Caco-2 (cell line): ENCODE measurements at regions not wholly inside any gene's neighbourhood (a gene's known extent, or its start where the extent isn't known, plus 50 kb on each side); places are given as distances from the start of the nearest gene placed in this dataset.

Experiments used
- BruUV-seq: library from RNA; stranded (reverse); fragments of 400-500 nt; replicated peaks from 2 replicates; lab custom pipeline; 2021; lab: Mats Ljungman, UMichigan
- CTCF ChIA-PET: fragments of 300-600 bp; sonication (Branson Sonifier 250); formaldehyde crosslinking; loops from one replicate; lab custom pipeline; 2022; ENCODE audit warnings: antibody characterized with exemption; lab: Charles Lee
- POLR2A ChIA-PET: fragments of 300-600 bp; sonication (Branson Sonifier 250); formaldehyde crosslinking; loops from one replicate; lab custom pipeline; 2022; ENCODE audit warnings: antibody characterized with exemption; lab: Charles Lee
- DNase-seq, 2 experiments: peaks; one replicate each; pipeline versions ENCODE4 v3.0.0 to v3.0.0-alpha.2; 2020 to 2022
- H3K27me3 ChIP-seq: replicated peaks from 2 replicates; pipeline ENCODE4 v1.6.0; 2011; ENCODE audit warnings: low read length; ENCODE audit not compliant: control insufficient read depth, insufficient read depth
- H3K36me3 ChIP-seq: 2 replicates; pipeline ENCODE4 v1.5.1; 2011; ENCODE audit warnings: low read length; ENCODE audit not compliant: control insufficient read depth, insufficient read depth
- H3K4me1 ChIP-seq: fragments of 250-450 bp; sonication (Bioruptor Pico); 2 replicates; pipeline ENCODE4 v1.5.1; 2020; ENCODE audit warnings: mild to moderate bottlenecking
- H3K4me3 ChIP-seq: 2 replicates; pipeline ENCODE4 v1.5.1; 2011; ENCODE audit warnings: low read depth, mild to moderate bottlenecking, control low read depth, low read length
- H3K9me3 ChIP-seq: fragments of 250-450 bp; sonication (Bioruptor Pico); 2 replicates; pipeline ENCODE4 v1.5.1; 2020; ENCODE audit warnings: mild to moderate bottlenecking, moderate library complexity
- H3K27ac Mint-ChIP-seq: one replicate; pipeline ENCODE4 v1.8.0; 2022; ENCODE audit warnings: mixed read lengths; ENCODE audit not compliant: unreplicated experiment
- H3K27me3 Mint-ChIP-seq: one replicate; pipeline ENCODE4 v1.8.0; 2022; ENCODE audit warnings: mixed read lengths; ENCODE audit not compliant: insufficient read depth, unreplicated experiment
- H3K36me3 Mint-ChIP-seq: one replicate; pipeline ENCODE4 v1.8.0; 2022; ENCODE audit warnings: mild to moderate bottlenecking, mixed read lengths; ENCODE audit not compliant: insufficient read depth, unreplicated experiment
- H3K4me1 Mint-ChIP-seq: one replicate; pipeline ENCODE4 v1.8.0; 2022; ENCODE audit warnings: low read depth, mixed read lengths; ENCODE audit not compliant: unreplicated experiment
- H3K4me3 Mint-ChIP-seq: one replicate; pipeline ENCODE4 v1.8.0; 2022; ENCODE audit warnings: mild to moderate bottlenecking, moderate library complexity, mixed read lengths; ENCODE audit not compliant: unreplicated experiment
- H3K9me3 Mint-ChIP-seq: one replicate; pipeline ENCODE4 v1.8.0; 2022; ENCODE audit warnings: mixed read lengths; ENCODE audit not compliant: unreplicated experiment
- CTCF ChIP-seq, 2 experiments: fragments of 200-600 bp in 1 of 2; IDR thresholded peaks; 1 replicate in 1 of 2; 2 replicates in 1 of 2; pipeline versions ENCODE4 v1.5.1 to v1.8.0; 2011 to 2022; ENCODE audit warnings: antibody characterized with exemption in 1 of 2, control low read depth in 1 of 2, inconsistent platforms in 1 of 2, low read depth in 1 of 2, low read length in 1 of 2, mild to moderate bottlenecking in 1 of 2, moderate library complexity in 1 of 2; ENCODE audit not compliant: insufficient read depth in 1 of 2, severe bottlenecking in 1 of 2, unreplicated experiment in 1 of 2
- intact Hi-C: fragments of 100-400 bp; cut with micrococcal nuclease; formaldehyde crosslinking; loops from one replicate; pipeline ENCODE4 v1.10.0; 2022; ENCODE audit not compliant: unreplicated experiment

GRCh38 chr9:23172206-23172605 is 653.8 kb downstream of the ELAVL2 start:
- no peak for TF ChIP-seq CTCF (IDR thresholded peaks at IDR 0.05; ENCODE audit: insufficient read depth in 1 of 2, low read depth in 1 of 2, low read length in 1 of 2, severe bottlenecking in 1 of 2, unreplicated experiment in 1 of 2)
- intact Hi-C loops, result no loop called here
- H3K9me3 Mint-ChIP-seq, result no peaks in the 10 kb centered on the region
- no peaks in the 10 kb centered on the region for H3K27me3 Mint-ChIP-seq
- no peaks in the 10 kb centered on the region for H3K4me1 Mint-ChIP-seq
- H3K9me3 ChIP-seq, result no peaks in the 10 kb centered on the region
- no peak overlapping the region for H3K27ac Mint-ChIP-seq
- H3K36me3 ChIP-seq, result no peaks in the 10 kb centered on the region
- H3K4me3 Mint-ChIP-seq, result no peak overlapping the region
- no peak overlapping the region for H3K4me3 ChIP-seq
- H3K4me1 ChIP-seq, result no peaks in the 10 kb centered on the region
- H3K27me3 ChIP-seq, result no peaks in the 10 kb centered on the region
- DNase-seq, result no peak
- no TSS peak for BruUV-seq
- POLR2A ChIA-PET, result no interaction called here
- no peaks in the 10 kb centered on the region for H3K36me3 Mint-ChIP-seq
- CTCF ChIA-PET, result no interaction called here

DNA sequence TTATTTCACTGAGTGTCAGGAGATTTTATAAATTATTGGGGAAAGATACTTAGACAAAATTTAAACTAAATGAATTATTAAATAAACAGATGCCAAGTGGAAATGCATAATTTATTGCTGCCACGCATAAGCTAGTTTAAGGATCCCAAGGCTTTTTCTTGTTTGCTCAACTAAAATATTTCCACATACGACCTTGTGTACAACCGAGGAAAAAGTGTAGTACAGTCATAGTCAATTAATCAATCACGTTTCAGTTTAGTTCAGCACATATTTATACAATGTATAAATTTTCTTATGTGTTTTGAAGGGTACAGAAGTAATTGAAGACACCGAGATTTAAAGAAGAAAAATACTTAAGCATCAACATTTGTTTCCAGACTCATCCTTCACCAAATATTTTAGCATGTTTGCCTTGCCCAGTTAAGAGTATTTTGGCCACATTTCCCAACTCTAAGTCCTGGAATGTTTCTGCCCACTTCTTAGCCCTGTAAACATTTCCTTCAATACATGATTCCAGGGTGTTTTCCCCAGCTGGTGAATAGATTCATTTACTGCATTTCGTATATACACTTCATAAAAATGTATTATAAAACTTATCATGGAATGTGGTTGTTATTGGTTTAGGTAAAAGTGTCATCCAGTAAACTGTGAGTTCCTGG is 652.9 kb downstream of the ELAVL2 start:
- H3K27me3 Mint-ChIP-seq, result no peaks in the 10 kb centered on the region
- DNase-seq, result no peak
- no peak for TF ChIP-seq CTCF (IDR thresholded peaks at IDR 0.05; ENCODE audit: insufficient read depth in 1 of 2, low read depth in 1 of 2, low read length in 1 of 2, severe bottlenecking in 1 of 2, unreplicated experiment in 1 of 2)
- H3K36me3 ChIP-seq, result no peaks in the 10 kb centered on the region
- H3K4me1 ChIP-seq, result no peaks in the 10 kb centered on the region
- no peaks in the 10 kb centered on the region for H3K9me3 Mint-ChIP-seq
- no peaks in the 10 kb centered on the region for H3K4me1 Mint-ChIP-seq
- H3K36me3 Mint-ChIP-seq, result no peaks in the 10 kb centered on the region
- CTCF ChIA-PET, result no interaction called here
- H3K4me3 ChIP-seq, result no peak overlapping the region
- H3K27me3 ChIP-seq, result no peaks in the 10 kb centered on the region
- intact Hi-C loops, result no loop called here
- H3K9me3 ChIP-seq, result no peaks in the 10 kb centered on the region
- H3K27ac Mint-ChIP-seq, result no peak overlapping the region
- BruUV-seq, result no TSS peak
- POLR2A ChIA-PET, result no interaction called here
- H3K4me3 Mint-ChIP-seq, result no peak overlapping the region

- H3K4me1 ChIP-seq, result no peaks in the 10 kb centered on the region
- no peaks in the 10 kb centered on the region for H3K9me3 Mint-ChIP-seq
- POLR2A ChIA-PET, result no interaction called here
- H3K4me3 ChIP-seq, result no peak overlapping the region
- BruUV-seq, result no TSS peak
- no peaks in the 10 kb centered on the region for H3K27me3 ChIP-seq
- no peak for DNase-seq
- no peaks in the 10 kb centered on the region for H3K36me3 Mint-ChIP-seq
- intact Hi-C loops, result no loop called here
- no peak overlapping the region for H3K4me3 Mint-ChIP-seq
- no peak overlapping the region for H3K27ac Mint-ChIP-seq
- H3K36me3 ChIP-seq, result no peaks in the 10 kb centered on the region
- TF ChIP-seq CTCF (IDR thresholded peaks at IDR 0.05; ENCODE audit: insufficient read depth in 1 of 2, low read depth in 1 of 2, low read length in 1 of 2, severe bottlenecking in 1 of 2, unreplicated experiment in 1 of 2), result no peak
- peaks cover 5% of the 10 kb centered on the region for H3K27me3 Mint-ChIP-seq
- H3K9me3 ChIP-seq, result no peaks in the 10 kb centered on the region
- CTCF ChIA-PET, result no interaction called here
- no peaks in the 10 kb centered on the region for H3K4me1 Mint-ChIP-seq
Observed at GRCh38 chr9:23194281-23194680, 631.8 kb downstream of the ELAVL2 start.
